ENCODE measurements at regions not wholly inside any gene's neighbourhood (a gene's known extent, or its start where the extent isn't known, plus 50 kb on each side); places are given as distances from the start of the nearest gene placed in this dataset.
A peak's percentile ranks its signal among the peaks of the same experiment; 100 is the strongest.
"Not testable (repeated sequence)": the region's sequence is repeated elsewhere in the genome, so short reads cannot be mapped to it uniquely, and the experiment has no call there.

GRCh38 chr7:10759120-10759519 lies 214.6 kb upstream of the PHF14 start:
- no peaks in the 10 kb centered on the region for H3K36me3 Mint-ChIP-seq (ENCODE audit: low read depth)
- no peak for TF ChIP-seq CTCF (IDR thresholded peaks at IDR 0.05)
- no peak overlapping the region for H3K4me3 Mint-ChIP-seq
- H3K4me1 Mint-ChIP-seq, result no peaks in the 10 kb centered on the region
- H3K27ac Mint-ChIP-seq, result no peak overlapping the region
- no peak for DNase-seq
- H3K27me3 Mint-ChIP-seq (ENCODE audit: low read depth, poor library complexity), result peaks cover 5% of the 10 kb centered on the region
- H3K9me3 Mint-ChIP-seq, result peaks cover 22% of the 10 kb centered on the region

- Mint-ChIP-seq H3K9me3 (no peaks in the 10 kb centered on the region), H3K27ac (no peak overlapping the region), H3K4me3 (no peak overlapping the region)
Observed at GRCh38 chr7:10767771-10768170, 205.9 kb upstream of the PHF14 start.

GRCh38 chr7:10770176-10770575 lies 203.5 kb upstream of the PHF14 start:
- no peaks in the 10 kb centered on the region for H3K36me3 Mint-ChIP-seq (ENCODE audit: low read depth)
- peaks cover 13% of the 10 kb centered on the region for H3K4me1 Mint-ChIP-seq
- H3K27ac Mint-ChIP-seq, result no peak overlapping the region
- H3K27me3 Mint-ChIP-seq (ENCODE audit: low read depth, poor library complexity), result no peaks in the 10 kb centered on the region
- no peak for TF ChIP-seq CTCF (IDR thresholded peaks at IDR 0.05)
- no peak for DNase-seq
- no peaks in the 10 kb centered on the region for H3K9me3 Mint-ChIP-seq
- no peak overlapping the region for H3K4me3 Mint-ChIP-seq

More at GRCh38 chr7:10767771-10768170, 205.9 kb upstream of the PHF14 start:
- H3K4me1 Mint-ChIP-seq, result peaks cover 13% of the 10 kb centered on the region
- H3K36me3 Mint-ChIP-seq (ENCODE audit: low read depth), result no peaks in the 10 kb centered on the region
- TF ChIP-seq CTCF (IDR thresholded peaks at IDR 0.05), result no peak
- no peaks in the 10 kb centered on the region for H3K27me3 Mint-ChIP-seq (ENCODE audit: low read depth, poor library complexity)
- no peak for DNase-seq

GRCh38 chr7:10773430-10773829 lies 200.2 kb upstream of the PHF14 start:
- H3K36me3 Mint-ChIP-seq (ENCODE audit: low read depth), result no peaks in the 10 kb centered on the region
- peaks cover 13% of the 10 kb centered on the region for H3K4me1 Mint-ChIP-seq
- no peak for DNase-seq
- H3K27ac Mint-ChIP-seq, result no peak overlapping the region
- no peaks in the 10 kb centered on the region for H3K9me3 Mint-ChIP-seq
- no peak for TF ChIP-seq CTCF (IDR thresholded peaks at IDR 0.05)
- no peak overlapping the region for H3K4me3 Mint-ChIP-seq
- no peaks in the 10 kb centered on the region for H3K27me3 Mint-ChIP-seq (ENCODE audit: low read depth, poor library complexity)

- Mint-ChIP-seq H3K4me1 (no peaks in the 10 kb centered on the region), H3K27ac (peak overlapping the region; percentile 72), H3K36me3 (ENCODE audit: low read depth) (peaks cover 5% of the 10 kb centered on the region), H3K4me3 (no peak overlapping the region), H3K9me3 (peaks cover 5% of the 10 kb centered on the region), H3K27me3 (ENCODE audit: low read depth, poor library complexity) (no peaks in the 10 kb centered on the region)
- DNase-seq, result no peak
- no peak for TF ChIP-seq CTCF (IDR thresholded peaks at IDR 0.05)
Observed at GRCh38 chr7:10779465-10780399, 193.9 kb upstream of the PHF14 start.

- Mint-ChIP-seq H3K36me3 (ENCODE audit: low read depth) (peaks cover 5% of the 10 kb centered on the region), H3K27me3 (ENCODE audit: low read depth, poor library complexity) (no peaks in the 10 kb centered on the region), H3K9me3 (peaks cover 5% of the 10 kb centered on the region), H3K4me1 (no peaks in the 10 kb centered on the region), H3K27ac (peak overlapping the region; percentile 72), H3K4me3 (no peak overlapping the region)
- DNase-seq, result no peak
- TF ChIP-seq CTCF (IDR thresholded peaks at IDR 0.05), result no peak
Observed at GRCh38 chr7:10780400-10780747, 193.3 kb upstream of the PHF14 start.

- not testable (repeated sequence) for H3K4me1 Mint-ChIP-seq; H3K4me3 Mint-ChIP-seq; H3K27me3 Mint-ChIP-seq (ENCODE audit: low read depth, poor library complexity)
Observed at GRCh38 chr7:10786976-10787375, 186.7 kb upstream of the PHF14 start.

More at GRCh38 chr7:10786976-10787375, 186.7 kb upstream of the PHF14 start:
- not testable (repeated sequence) for H3K27ac Mint-ChIP-seq; H3K9me3 Mint-ChIP-seq; DNase-seq; H3K36me3 Mint-ChIP-seq (ENCODE audit: low read depth)
